Chondrocyte (in vitro differentiated cells): ENCODE measurements at regions not wholly inside any gene's neighbourhood (a gene's known extent, or its start where the extent isn't known, plus 50 kb on each side); places are given as distances from the start of the nearest gene placed in this dataset.

Experiments used
- DNase-seq: peaks from one replicate; pipeline ENCODE4 v3.0.0; 2021; ENCODE audit warnings: mixed read lengths, low spot score
- H3K27ac Mint-ChIP-seq: one replicate; pipeline ENCODE4 v1.8.0; 2021; ENCODE audit warnings: mild to moderate bottlenecking, moderate library complexity, mixed read lengths; ENCODE audit not compliant: unreplicated experiment
- H3K27me3 Mint-ChIP-seq: 2 replicates; pipeline ENCODE4 v1.8.0; 2021; ENCODE audit warnings: low read depth, mixed read lengths
- H3K36me3 Mint-ChIP-seq: 2 replicates; pipeline ENCODE4 v1.8.0; 2021; ENCODE audit warnings: low read depth, mixed read lengths
- H3K4me1 Mint-ChIP-seq: 2 replicates; pipeline ENCODE4 v1.8.0; 2021; ENCODE audit warnings: low read depth, mild to moderate bottlenecking, mixed read lengths
- H3K4me3 Mint-ChIP-seq: one replicate; pipeline ENCODE4 v1.8.0; 2021; ENCODE audit warnings: mild to moderate bottlenecking, moderate library complexity, mixed read lengths; ENCODE audit not compliant: unreplicated experiment
- H3K9me3 Mint-ChIP-seq: 2 replicates; pipeline ENCODE4 v1.8.0; 2021; ENCODE audit warnings: low read depth, mixed read lengths
- TF ChIP-seq, protein P1 (sequence below): fragments of 200-600 bp; sonication (generic); IDR thresholded peaks from 2 replicates; pipeline ENCODE4 v1.5.0; 2021; ENCODE audit warnings: antibody characterized with exemption, mild to moderate bottlenecking, moderate library complexity

DNA sequence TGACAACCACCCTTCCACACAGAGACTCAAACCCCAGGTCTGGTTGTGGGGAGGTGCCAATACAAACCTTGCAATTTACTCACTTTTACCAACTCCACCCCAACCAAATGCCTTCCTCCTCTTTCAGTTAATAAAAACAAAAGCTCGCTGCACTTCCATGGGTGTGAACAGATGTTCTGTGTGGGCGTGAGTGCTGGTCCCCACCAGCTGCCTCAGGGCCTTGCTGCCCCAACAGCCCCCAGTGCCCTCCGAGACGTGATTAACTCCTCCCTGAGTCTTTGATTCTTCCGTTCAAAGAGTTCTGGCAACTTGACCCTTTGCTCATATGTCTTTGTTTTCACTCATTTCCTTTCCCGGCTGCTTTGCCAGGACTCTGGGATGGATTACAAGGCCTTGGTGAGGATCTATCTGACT lies 258.9 kb upstream of the CXCR4 start:
- no peaks in the 10 kb centered on the region for H3K36me3 Mint-ChIP-seq
- peaks cover 4% of the 10 kb centered on the region for H3K4me1 Mint-ChIP-seq
- H3K27ac Mint-ChIP-seq = no peak overlapping the region
- H3K4me3 Mint-ChIP-seq = no peak overlapping the region
- TF ChIP-seq, protein P1, sequence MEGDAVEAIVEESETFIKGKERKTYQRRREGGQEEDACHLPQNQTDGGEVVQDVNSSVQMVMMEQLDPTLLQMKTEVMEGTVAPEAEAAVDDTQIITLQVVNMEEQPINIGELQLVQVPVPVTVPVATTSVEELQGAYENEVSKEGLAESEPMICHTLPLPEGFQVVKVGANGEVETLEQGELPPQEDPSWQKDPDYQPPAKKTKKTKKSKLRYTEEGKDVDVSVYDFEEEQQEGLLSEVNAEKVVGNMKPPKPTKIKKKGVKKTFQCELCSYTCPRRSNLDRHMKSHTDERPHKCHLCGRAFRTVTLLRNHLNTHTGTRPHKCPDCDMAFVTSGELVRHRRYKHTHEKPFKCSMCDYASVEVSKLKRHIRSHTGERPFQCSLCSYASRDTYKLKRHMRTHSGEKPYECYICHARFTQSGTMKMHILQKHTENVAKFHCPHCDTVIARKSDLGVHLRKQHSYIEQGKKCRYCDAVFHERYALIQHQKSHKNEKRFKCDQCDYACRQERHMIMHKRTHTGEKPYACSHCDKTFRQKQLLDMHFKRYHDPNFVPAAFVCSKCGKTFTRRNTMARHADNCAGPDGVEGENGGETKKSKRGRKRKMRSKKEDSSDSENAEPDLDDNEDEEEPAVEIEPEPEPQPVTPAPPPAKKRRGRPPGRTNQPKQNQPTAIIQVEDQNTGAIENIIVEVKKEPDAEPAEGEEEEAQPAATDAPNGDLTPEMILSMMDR = no peak
- H3K9me3 Mint-ChIP-seq = no peaks in the 10 kb centered on the region
- no peaks in the 10 kb centered on the region for H3K27me3 Mint-ChIP-seq
- no peak for DNase-seq

GRCh38 chr2:136376211-136376610 lies 258.3 kb upstream of the CXCR4 start:
- no peaks in the 10 kb centered on the region for H3K36me3 Mint-ChIP-seq
- no peak overlapping the region for H3K4me3 Mint-ChIP-seq
- no peaks in the 10 kb centered on the region for H3K27me3 Mint-ChIP-seq
- DNase-seq = no peak
- no peak overlapping the region for H3K27ac Mint-ChIP-seq
- TF ChIP-seq, protein P1 = no peak
- H3K9me3 Mint-ChIP-seq = no peaks in the 10 kb centered on the region
- H3K4me1 Mint-ChIP-seq = peaks cover 4% of the 10 kb centered on the region

- Mint-ChIP-seq H3K4me3 (no peak overlapping the region), H3K36me3 (no peaks in the 10 kb centered on the region), H3K9me3 (no peaks in the 10 kb centered on the region), H3K27ac (no peak overlapping the region), H3K4me1 (peaks cover 4% of the 10 kb centered on the region), H3K27me3 (peaks cover 2% of the 10 kb centered on the region)
- no peak for DNase-seq
- TF ChIP-seq, protein P1 = no peak
Observed at GRCh38 chr2:136375017-136375901, 257.3 kb upstream of the CXCR4 start.

DNA sequence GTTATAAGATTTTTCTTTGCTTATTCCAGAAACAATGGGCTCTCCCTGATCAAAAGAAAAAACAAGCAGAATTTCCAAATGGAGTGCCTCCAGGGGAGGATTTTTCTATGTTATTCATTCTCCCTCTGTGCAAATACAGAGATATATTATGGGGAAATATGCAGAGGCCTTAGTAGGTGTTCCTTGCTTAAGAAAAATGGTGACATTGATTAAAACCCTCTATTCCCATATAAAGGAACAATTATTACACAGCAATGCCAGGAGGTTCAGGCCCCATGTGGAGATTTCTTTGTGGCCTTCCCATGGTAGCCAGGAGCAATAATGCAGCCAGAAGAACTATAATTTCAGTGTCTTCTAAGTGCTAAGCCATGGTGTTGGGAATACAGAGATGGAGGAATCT lies 255.9 kb upstream of the CXCR4 start:
- H3K27ac Mint-ChIP-seq = no peak overlapping the region
- H3K4me3 Mint-ChIP-seq = no peak overlapping the region
- H3K4me1 Mint-ChIP-seq = peaks cover 4% of the 10 kb centered on the region
- DNase-seq = no peak
- TF ChIP-seq, protein P1 = no peak
- H3K9me3 Mint-ChIP-seq = peaks cover 3% of the 10 kb centered on the region
- no peaks in the 10 kb centered on the region for H3K36me3 Mint-ChIP-seq
- H3K27me3 Mint-ChIP-seq = peaks cover 7% of the 10 kb centered on the region

DNA sequence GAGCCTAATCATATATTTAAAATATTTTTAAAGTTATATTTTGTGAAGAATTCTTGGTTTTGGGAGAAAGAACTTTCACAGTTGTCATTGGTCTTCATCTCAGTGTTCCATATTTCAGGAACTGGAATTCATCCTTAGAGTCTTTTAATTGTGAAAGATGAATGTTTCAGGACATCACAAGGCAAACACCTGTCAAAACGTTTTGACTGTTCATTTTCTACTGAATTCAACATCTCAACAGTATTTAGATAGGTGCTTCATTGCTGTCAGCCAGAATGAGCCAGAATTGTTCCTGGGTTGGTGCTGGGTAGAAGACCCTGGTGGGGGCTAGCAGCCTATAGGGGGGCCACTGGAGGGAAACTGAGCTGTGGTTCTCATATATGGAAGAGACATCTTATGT lies 255.1 kb upstream of the CXCR4 start:
- H3K4me1 Mint-ChIP-seq = peaks cover 4% of the 10 kb centered on the region
- DNase-seq = no peak
- peaks cover 10% of the 10 kb centered on the region for H3K27me3 Mint-ChIP-seq
- TF ChIP-seq, protein P1 = no peak
- no peak overlapping the region for H3K27ac Mint-ChIP-seq
- no peaks in the 10 kb centered on the region for H3K36me3 Mint-ChIP-seq
- H3K9me3 Mint-ChIP-seq = peaks cover 3% of the 10 kb centered on the region
- H3K4me3 Mint-ChIP-seq = no peak overlapping the region
